OCI-LY1 (cell line): ENCODE measurements at regions not wholly inside any gene's neighbourhood (a gene's known extent, or its start where the extent isn't known, plus 50 kb on each side); places are given as distances from the start of the nearest gene placed in this dataset.

Source experiments
- H2AFZ ChIP-seq: fragments of 200-600 bp; sonication (generic), shearing (Covaris generic); 2 replicates; pipeline ENCODE4 v1.6.0; 2014; ENCODE audit warnings: antibody characterized with exemption, mild to moderate bottlenecking, low read length
- H3F3A ChIP-seq: fragments of 200-600 bp; sonication (generic), shearing (Covaris generic); 2 replicates; pipeline ENCODE4 v1.6.0; 2014; ENCODE audit warnings: mild to moderate bottlenecking, antibody characterized with exemption, low read length, moderate library complexity; ENCODE audit not compliant: insufficient read depth
- H3K27ac ChIP-seq: fragments of 200-600 bp; sonication (generic); 2 replicates; pipeline ENCODE4 v1.5.1; 2014; ENCODE audit warnings: low read length, mixed run types, mild to moderate bottlenecking, low read depth; ENCODE audit not compliant: poor library complexity, severe bottlenecking
- H3K27me3 ChIP-seq: fragments of 200-600 bp; sonication (generic); 2 replicates; pipeline ENCODE4 v1.6.0; 2014; ENCODE audit warnings: antibody characterized with exemption, mild to moderate bottlenecking, low read length, moderate library complexity; ENCODE audit not compliant: insufficient read depth
- H3K36me3 ChIP-seq: fragments of 200-600 bp; sonication (generic); 2 replicates; pipeline ENCODE4 v1.6.1; 2014; ENCODE audit warnings: mild to moderate bottlenecking, antibody characterized with exemption, low read length, moderate library complexity, mixed read lengths; ENCODE audit not compliant: insufficient read depth
- H3K4me1 ChIP-seq: fragments of 200-600 bp; sonication (generic); 2 replicates; pipeline ENCODE4 v1.5.1; 2014; ENCODE audit warnings: mild to moderate bottlenecking, low read length, moderate library complexity; ENCODE audit not compliant: insufficient read depth, severe bottlenecking
- H3K4me2 ChIP-seq: fragments of 200-600 bp; sonication (generic), shearing (Covaris generic); 2 replicates; pipeline ENCODE4 v1.6.1; 2014; ENCODE audit warnings: low read length
- H3K4me3 ChIP-seq: fragments of 200-600 bp; sonication (generic); 2 replicates; pipeline ENCODE4 v1.5.1; 2014; ENCODE audit warnings: low read length, low read depth, mild to moderate bottlenecking, mixed read lengths; ENCODE audit not compliant: poor library complexity, severe bottlenecking
- H3K79me2 ChIP-seq: fragments of 200-600 bp; shearing (Covaris generic); 2 replicates; pipeline ENCODE4 v1.6.1; 2016; ENCODE audit warnings: mixed run types, low read length, mixed read lengths; ENCODE audit not compliant: insufficient read depth
- H3K9ac ChIP-seq: fragments of 200-600 bp; sonication (generic), shearing (Covaris generic); 2 replicates; pipeline ENCODE4 v1.6.1; 2014; ENCODE audit warnings: mild to moderate bottlenecking, low read length, mixed read lengths
- H3K9me2 ChIP-seq: fragments of 200-600 bp; sonication (generic), shearing (Covaris generic); 2 replicates; pipeline ENCODE4 v1.6.1; 2014; ENCODE audit warnings: low read depth, mild to moderate bottlenecking, low read length, mixed read lengths
- H3K9me3 ChIP-seq: fragments of 200-600 bp; shearing (Covaris generic); 2 replicates; pipeline ENCODE4 v1.6.1; 2014; ENCODE audit warnings: low read length, mixed read lengths
- H4K20me1 ChIP-seq: fragments of 200-600 bp; sonication (generic), shearing (Covaris generic); 2 replicates; pipeline ENCODE4 v1.6.0; 2016; ENCODE audit warnings: mild to moderate bottlenecking, low read length; ENCODE audit not compliant: insufficient read depth
- EZH2 ChIP-seq: fragments of 200-600 bp; sonication (generic), shearing (Covaris generic); IDR thresholded peaks from 2 replicates; pipeline ENCODE4 v1.8.0; 2017; ENCODE audit warnings: borderline replicate concordance, mixed run types, mild to moderate bottlenecking, antibody characterized with exemption, low read length, moderate library complexity, mixed read lengths
- TF ChIP-seq, protein P1 (sequence below): fragments of 200-600 bp; sonication (generic), shearing (Covaris generic); IDR thresholded peaks from 2 replicates; pipeline ENCODE4 v1.5.1; 2017; ENCODE audit warnings: mild to moderate bottlenecking, antibody characterized with exemption, low read length, moderate library complexity, mixed read lengths

DNA sequence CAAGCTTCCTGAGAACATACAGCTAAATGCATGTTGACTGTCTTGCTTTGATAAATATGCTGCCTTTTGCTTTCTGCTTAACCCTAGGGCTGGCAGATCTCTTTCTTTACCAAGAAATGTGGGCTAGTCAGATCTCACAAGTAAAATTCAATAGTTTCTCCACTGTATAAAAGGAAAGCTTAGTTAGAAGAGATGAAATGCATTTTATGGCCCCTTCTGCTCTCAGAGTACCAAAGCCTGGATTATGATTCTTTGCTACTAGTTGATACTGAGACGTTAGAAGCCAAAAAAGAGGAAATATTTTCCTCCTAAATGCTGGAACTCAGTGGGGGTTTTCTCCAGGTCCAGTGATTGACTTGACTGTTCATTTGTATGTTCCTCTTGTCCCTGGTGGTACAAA, 552.7 kb downstream of the SNAPC1 start:
- Histone ChIP-seq H3K4me1 (no peaks in the 10 kb centered on the region), H3K9ac (no peak overlapping the region), H3K27me3 (no peaks in the 10 kb centered on the region), H3K27ac (no peak overlapping the region), H4K20me1 (no peaks in the 10 kb centered on the region), H3F3A (no peaks in the 10 kb centered on the region), H3K4me3 (no peak overlapping the region), H2AFZ (no peak overlapping the region), H3K9me2 (no peaks in the 10 kb centered on the region), H3K36me3 (no peaks in the 10 kb centered on the region), H3K4me2 (no peak overlapping the region), H3K9me3 (no peaks in the 10 kb centered on the region), H3K79me2 (no peaks in the 10 kb centered on the region)
- TF ChIP-seq, protein P1, sequence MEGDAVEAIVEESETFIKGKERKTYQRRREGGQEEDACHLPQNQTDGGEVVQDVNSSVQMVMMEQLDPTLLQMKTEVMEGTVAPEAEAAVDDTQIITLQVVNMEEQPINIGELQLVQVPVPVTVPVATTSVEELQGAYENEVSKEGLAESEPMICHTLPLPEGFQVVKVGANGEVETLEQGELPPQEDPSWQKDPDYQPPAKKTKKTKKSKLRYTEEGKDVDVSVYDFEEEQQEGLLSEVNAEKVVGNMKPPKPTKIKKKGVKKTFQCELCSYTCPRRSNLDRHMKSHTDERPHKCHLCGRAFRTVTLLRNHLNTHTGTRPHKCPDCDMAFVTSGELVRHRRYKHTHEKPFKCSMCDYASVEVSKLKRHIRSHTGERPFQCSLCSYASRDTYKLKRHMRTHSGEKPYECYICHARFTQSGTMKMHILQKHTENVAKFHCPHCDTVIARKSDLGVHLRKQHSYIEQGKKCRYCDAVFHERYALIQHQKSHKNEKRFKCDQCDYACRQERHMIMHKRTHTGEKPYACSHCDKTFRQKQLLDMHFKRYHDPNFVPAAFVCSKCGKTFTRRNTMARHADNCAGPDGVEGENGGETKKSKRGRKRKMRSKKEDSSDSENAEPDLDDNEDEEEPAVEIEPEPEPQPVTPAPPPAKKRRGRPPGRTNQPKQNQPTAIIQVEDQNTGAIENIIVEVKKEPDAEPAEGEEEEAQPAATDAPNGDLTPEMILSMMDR: no peak
- TF ChIP-seq EZH2: no peak

DNA sequence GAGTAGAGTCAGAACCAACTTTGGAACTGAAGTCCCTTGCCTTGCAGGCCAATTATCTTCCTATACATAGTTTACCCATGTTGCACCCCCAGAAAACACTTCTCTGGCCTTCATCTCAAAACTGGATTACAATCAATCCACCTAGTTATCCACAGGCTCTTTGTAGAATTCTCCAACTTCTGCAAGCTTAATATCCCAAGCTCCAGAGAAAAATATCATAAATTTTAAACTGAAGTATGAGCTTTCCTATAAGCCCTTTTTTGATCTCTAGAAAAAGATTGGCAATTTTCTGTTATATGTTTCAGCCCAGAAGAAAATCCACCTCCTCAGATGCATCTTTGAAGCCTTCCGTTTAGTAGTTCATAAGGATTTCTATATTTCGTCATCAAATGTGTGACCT, 553.4 kb downstream of the SNAPC1 start:
- H3K27me3 ChIP-seq: no peaks in the 10 kb centered on the region
- no peaks in the 10 kb centered on the region for H3K4me1 ChIP-seq
- no peak overlapping the region for H3K9ac ChIP-seq
- no peaks in the 10 kb centered on the region for H4K20me1 ChIP-seq
- H3K9me2 ChIP-seq: no peaks in the 10 kb centered on the region
- no peak overlapping the region for H2AFZ ChIP-seq
- no peaks in the 10 kb centered on the region for H3F3A ChIP-seq
- no peak overlapping the region for H3K4me2 ChIP-seq
- H3K36me3 ChIP-seq: no peaks in the 10 kb centered on the region
- no peaks in the 10 kb centered on the region for H3K79me2 ChIP-seq
- no peak for TF ChIP-seq EZH2
- TF ChIP-seq, protein P1: no peak
- no peak overlapping the region for H3K4me3 ChIP-seq
- no peaks in the 10 kb centered on the region for H3K9me3 ChIP-seq
- no peak overlapping the region for H3K27ac ChIP-seq

DNA sequence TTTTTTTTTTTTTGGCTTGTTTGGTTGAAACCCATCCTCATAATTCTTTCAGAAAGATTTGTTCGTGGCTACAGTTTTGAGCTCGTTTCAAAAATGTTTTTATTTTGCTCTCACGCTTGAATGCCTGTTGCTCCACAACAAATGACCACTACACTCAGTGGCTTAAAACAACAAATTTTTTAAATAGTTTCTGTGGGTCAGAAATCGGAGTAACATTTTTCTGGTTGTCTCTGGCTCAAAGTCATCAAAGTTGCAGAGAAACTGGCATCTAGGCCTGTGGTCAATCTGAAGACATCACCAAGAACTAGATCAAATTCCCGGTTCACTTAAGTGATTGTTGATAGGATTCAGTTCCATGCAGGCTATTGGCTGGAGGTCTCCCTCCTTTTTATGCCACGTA, 560.0 kb downstream of the SNAPC1 start:
- H4K20me1 ChIP-seq: no peaks in the 10 kb centered on the region
- H3K9me2 ChIP-seq: no peaks in the 10 kb centered on the region
- H3K36me3 ChIP-seq: no peaks in the 10 kb centered on the region
- no peak overlapping the region for H3K4me2 ChIP-seq
- no peaks in the 10 kb centered on the region for H3K4me1 ChIP-seq
- no peaks in the 10 kb centered on the region for H3K27me3 ChIP-seq
- TF ChIP-seq, protein P1: no peak
- TF ChIP-seq EZH2: no peak
- no peak overlapping the region for H3K9ac ChIP-seq
- H3K27ac ChIP-seq: no peak overlapping the region
- no peaks in the 10 kb centered on the region for H3K79me2 ChIP-seq
- H3F3A ChIP-seq: no peaks in the 10 kb centered on the region
- H3K4me3 ChIP-seq: no peak overlapping the region
- no peaks in the 10 kb centered on the region for H3K9me3 ChIP-seq
- no peak overlapping the region for H2AFZ ChIP-seq
